Type B pancreatic cell (in vitro differentiated cells): ENCODE measurements at regions not wholly inside any gene's neighbourhood (a gene's known extent, or its start where the extent isn't known, plus 50 kb on each side); places are given as distances from the start of the nearest gene placed in this dataset.

Experiments used
- DNase-seq: peaks from one replicate; pipeline ENCODE4 v3.0.0; 2021; ENCODE audit warnings: mixed read lengths; ENCODE audit not compliant: unreplicated experiment; ENCODE audit errors: extremely low spot score
- H3K27ac Mint-ChIP-seq: 2 replicates; pipeline ENCODE4 v1.8.0; 2021; ENCODE audit warnings: mild to moderate bottlenecking, mixed read lengths
- H3K27me3 Mint-ChIP-seq: 2 replicates; pipeline ENCODE4 v1.8.0; 2021; ENCODE audit warnings: mixed read lengths
- H3K36me3 Mint-ChIP-seq: 2 replicates; pipeline ENCODE4 v1.8.0; 2021; ENCODE audit warnings: mixed read lengths
- H3K4me1 Mint-ChIP-seq: one replicate; pipeline ENCODE4 v1.8.0; 2021; ENCODE audit warnings: mixed read lengths; ENCODE audit not compliant: unreplicated experiment
- H3K4me3 Mint-ChIP-seq: 2 replicates; pipeline ENCODE4 v1.8.0; 2021; ENCODE audit warnings: mild to moderate bottlenecking, mixed read lengths
- H3K9me3 Mint-ChIP-seq: 2 replicates; pipeline ENCODE4 v1.8.0; 2021; ENCODE audit warnings: mixed read lengths
- CTCF ChIP-seq: fragments of 200-600 bp; sonication (generic); conservative IDR thresholded peaks from 2 replicates; pipeline ENCODE4 v1.5.0; 2021; ENCODE audit warnings: antibody characterized with exemption, mild to moderate bottlenecking

- no peak overlapping the region for H3K27ac Mint-ChIP-seq
These were observed 640.6 kb downstream of the PTPRU start for GRCh38 chr1:29876902-29877301.

GRCh38 chr1:29876441-29876840 lies 640.1 kb downstream of the PTPRU start:
- no peaks in the 10 kb centered on the region for H3K9me3 Mint-ChIP-seq
- no peak for DNase-seq
- H3K36me3 Mint-ChIP-seq, result no peaks in the 10 kb centered on the region
- TF ChIP-seq CTCF, result no peak
- H3K27me3 Mint-ChIP-seq, result no peaks in the 10 kb centered on the region
- H3K27ac Mint-ChIP-seq, result no peak overlapping the region
- H3K4me1 Mint-ChIP-seq, result no peaks in the 10 kb centered on the region
- H3K4me3 Mint-ChIP-seq, result no peak overlapping the region

More at GRCh38 chr1:29876902-29877301, 640.6 kb downstream of the PTPRU start:
- Mint-ChIP-seq H3K36me3 (no peaks in the 10 kb centered on the region), H3K27me3 (peaks cover 1% of the 10 kb centered on the region), H3K4me3 (no peak overlapping the region), H3K9me3 (no peaks in the 10 kb centered on the region), H3K4me1 (no peaks in the 10 kb centered on the region)
- no peak for DNase-seq
- no peak for TF ChIP-seq CTCF

GRCh38 chr1:29875557-29876028 lies 639.3 kb downstream of the PTPRU start:
- Mint-ChIP-seq H3K36me3 (no peaks in the 10 kb centered on the region), H3K27me3 (no peaks in the 10 kb centered on the region), H3K27ac (no peak overlapping the region), H3K4me3 (no peak overlapping the region), H3K9me3 (no peaks in the 10 kb centered on the region), H3K4me1 (no peaks in the 10 kb centered on the region)
- no peak for DNase-seq
- no peak for TF ChIP-seq CTCF

- Mint-ChIP-seq H3K9me3 (peaks cover 11% of the 10 kb centered on the region), H3K36me3 (no peaks in the 10 kb centered on the region), H3K27me3 (peaks cover 11% of the 10 kb centered on the region), H3K27ac (no peak overlapping the region), H3K4me1 (no peaks in the 10 kb centered on the region), H3K4me3 (no peak overlapping the region)
- TF ChIP-seq CTCF, result no peak
- DNase-seq, result peak; percentile 53
These were observed 634.3 kb downstream of the PTPRU start for GRCh38 chr1:29870621-29871020.

GRCh38 chr1:29869802-29870201 lies 633.5 kb downstream of the PTPRU start:
- no peaks in the 10 kb centered on the region for H3K4me1 Mint-ChIP-seq
- H3K27me3 Mint-ChIP-seq, result peaks cover 11% of the 10 kb centered on the region
- no peak for TF ChIP-seq CTCF
- no peak overlapping the region for H3K27ac Mint-ChIP-seq
- no peaks in the 10 kb centered on the region for H3K36me3 Mint-ChIP-seq
- DNase-seq, result no peak
- no peak overlapping the region for H3K4me3 Mint-ChIP-seq
- H3K9me3 Mint-ChIP-seq, result peaks cover 11% of the 10 kb centered on the region

- DNase-seq, result no peak
- TF ChIP-seq CTCF, result no peak
- no peak overlapping the region for H3K4me3 Mint-ChIP-seq
- H3K9me3 Mint-ChIP-seq, result peaks cover 11% of the 10 kb centered on the region
- peaks cover 11% of the 10 kb centered on the region for H3K27me3 Mint-ChIP-seq
- no peak overlapping the region for H3K27ac Mint-ChIP-seq
- H3K36me3 Mint-ChIP-seq, result no peaks in the 10 kb centered on the region
- H3K4me1 Mint-ChIP-seq, result no peaks in the 10 kb centered on the region
These were observed 632.6 kb downstream of the PTPRU start for GRCh38 chr1:29868944-29869343.
